Esophagus squamous epithelium (tissue), 5 donors: ENCODE measurements at regions not wholly inside any gene's neighbourhood (a gene's known extent, or its start where the extent isn't known, plus 50 kb on each side); places are given as distances from the start of the nearest gene placed in this dataset.
"Not testable (repeated sequence)": the region's sequence is repeated elsewhere in the genome, so short reads cannot be mapped to it uniquely, and the experiment has no call there.

Experiments used
- DNase-seq: peaks from one replicate; lab custom pipeline; 2025; lab: John Stamatoyannopoulos, UW
- H3K27ac ChIP-seq, 4 donors: fragments of 200-600 bp; sonication (generic); one replicate each; pipeline ENCODE4 v1.5.1; 2016 to 2019; ENCODE audit warnings: mild to moderate bottlenecking in 1 of 4
- H3K27me3 ChIP-seq, 4 donors: fragments of 200-600 bp; sonication (generic); 1 replicate in 3 of 4; 2 replicates in 1 of 4; pipeline versions ENCODE4 v1.5.1 to v1.6.0; 2017 to 2021; ENCODE audit warnings: antibody characterized with exemption in 1 of 4
- H3K36me3 ChIP-seq, 3 donors: fragments of 200-600 bp; sonication (generic); one replicate each; pipeline ENCODE4 v1.5.1; 2016 to 2019
- H3K4me1 ChIP-seq, 3 donors: fragments of 200-600 bp; sonication (generic); one replicate each; pipeline ENCODE4 v1.5.1; 2017 to 2019
- H3K4me3 ChIP-seq, 4 donors: fragments of 200-600 bp; sonication (generic); 1 replicate in 3 of 4; 2 replicates in 1 of 4; pipeline ENCODE4 v1.5.1; 2016 to 2019; ENCODE audit warnings: mild to moderate bottlenecking in 2 of 4, moderate library complexity in 1 of 4
- H3K9me3 ChIP-seq, 3 donors: fragments of 200-600 bp; sonication (generic); one replicate each; pipeline ENCODE4 v1.5.1; 2016 to 2019
- CTCF ChIP-seq, 6 experiments: fragments of 450-650 bp in 4 of 6; fragments of 200-600 bp in 2 of 6; sonication (generic) in 2 of 6; IDR thresholded peaks; one replicate each; pipeline ENCODE4 v1.5.1; 2016 to 2019; ENCODE audit warnings: antibody characterized with exemption in 6 of 6, mild to moderate bottlenecking in 4 of 6, moderate library complexity in 4 of 6
- POLR2A ChIP-seq, 4 donors: fragments of 450-650 bp; IDR thresholded peaks; one replicate each; pipeline ENCODE4 v1.6.1; 2017; ENCODE audit warnings: antibody characterized with exemption in 4 of 4, mild to moderate bottlenecking in 4 of 4, moderate library complexity in 3 of 4
- WGBS, 2 donors: methylation state at CpG; one replicate each; pipeline ENCODE4 v1.1.5; 2018; 5-methylcytosine and 5-hydroxymethylcytosine counted together
- intact Hi-C: fragments of 100-400 bp; cut with DNase I; formaldehyde crosslinking; loops from one replicate; pipeline ENCODE4 v1.15.0; 2022
- donor health status: DM: yes; HTN: yes; CAD: no.

- no peak for TF ChIP-seq CTCF (IDR thresholded peaks at IDR 0.05)
- no peak for TF ChIP-seq POLR2A (IDR thresholded peaks at IDR 0.05)
- intact Hi-C loops: no loop called here
- Histone ChIP-seq H3K9me3 (no peaks in the 10 kb centered on the region), H3K27me3 (no peaks in the 10 kb centered on the region), H3K27ac (no peak overlapping the region), H3K36me3 (no peaks in the 10 kb centered on the region), H3K4me1 (no peaks in the 10 kb centered on the region), H3K4me3 (no peak overlapping the region)
- no peak for DNase-seq
These were observed 475.4 kb upstream of the CHORDC1 start for GRCh38 chr11:90698238-90698637.

GRCh38 chr11:90675496-90675895 is 452.6 kb upstream of the CHORDC1 start:
- H3K9me3 ChIP-seq, H3K36me3 ChIP-seq, H3K27ac ChIP-seq, intact Hi-C loops, H3K4me3 ChIP-seq, DNase-seq, H3K4me1 ChIP-seq, H3K27me3 ChIP-seq: not testable (repeated sequence)
- 71 to 100% methylated on average over 1 of the region's 1 CpG for WGBS, 2 donors

GRCh38 chr11:90669094-90669493 is 446.2 kb upstream of the CHORDC1 start:
- no peaks in the 10 kb centered on the region for H3K27me3 ChIP-seq
- intact Hi-C loops: no loop called here

GRCh38 chr11:90668502-90668901 is 445.7 kb upstream of the CHORDC1 start:
- H3K27ac ChIP-seq: no peak overlapping the region
- no peak overlapping the region for H3K4me3 ChIP-seq
- DNase-seq: no peak
- no peaks in the 10 kb centered on the region for H3K4me1 ChIP-seq
- intact Hi-C loops: no loop called here
- no peaks in the 10 kb centered on the region for H3K9me3 ChIP-seq
- no peaks in the 10 kb centered on the region for H3K36me3 ChIP-seq
- TF ChIP-seq POLR2A (IDR thresholded peaks at IDR 0.05) (no peak), CTCF (IDR thresholded peaks at IDR 0.05) (no peak)
- no peaks in the 10 kb centered on the region for H3K27me3 ChIP-seq

More at GRCh38 chr11:90669094-90669493, 446.2 kb upstream of the CHORDC1 start:
- no peak overlapping the region for H3K4me3 ChIP-seq
- H3K27ac ChIP-seq: no peak overlapping the region
- TF ChIP-seq POLR2A (IDR thresholded peaks at IDR 0.05) (no peak), CTCF (IDR thresholded peaks at IDR 0.05) (no peak)
- no peaks in the 10 kb centered on the region for H3K9me3 ChIP-seq
- H3K4me1 ChIP-seq: no peaks in the 10 kb centered on the region
- no peaks in the 10 kb centered on the region for H3K36me3 ChIP-seq
- DNase-seq: no peak
- 68 to 81% methylated on average over 2 of the region's 2 CpGs for WGBS, 2 donors

- Histone ChIP-seq H3K27me3 (no peaks in the 10 kb centered on the region), H3K9me3 (no peaks in the 10 kb centered on the region), H3K27ac (no peak overlapping the region), H3K4me1 (no peaks in the 10 kb centered on the region), H3K36me3 (no peaks in the 10 kb centered on the region), H3K4me3 (no peak overlapping the region)
- intact Hi-C loops: no loop called here
- WGBS, 2 donors: 61 to 73% methylated on average over 2 of the region's 2 CpGs
- no peak for DNase-seq
- TF ChIP-seq CTCF (IDR thresholded peaks at IDR 0.05) (no peak), POLR2A (IDR thresholded peaks at IDR 0.05) (no peak)
These were observed 438.4 kb upstream of the CHORDC1 start for GRCh38 chr11:90661233-90661632.

GRCh38 chr11:90656171-90656570 is 433.3 kb upstream of the CHORDC1 start:
- 68 to 75% methylated on average over 2 of the region's 2 CpGs for WGBS, 2 donors
- Histone ChIP-seq H3K4me1 (no peaks in the 10 kb centered on the region), H3K9me3 (no peaks in the 10 kb centered on the region), H3K27ac (no peak overlapping the region), H3K4me3 (no peak overlapping the region), H3K36me3 (no peaks in the 10 kb centered on the region), H3K27me3 (no peaks in the 10 kb centered on the region)
- TF ChIP-seq POLR2A (IDR thresholded peaks at IDR 0.05) (no peak), CTCF (IDR thresholded peaks at IDR 0.05) (no peak)
- intact Hi-C loops: no loop called here
- no peak for DNase-seq
